GM21423 (cell line): ENCODE measurements at regions not wholly inside any gene's neighbourhood (a gene's known extent, or its start where the extent isn't known, plus 50 kb on each side); places are given as distances from the start of the nearest gene placed in this dataset.
"Not testable (repeated sequence)": the region's sequence is repeated elsewhere in the genome, so short reads cannot be mapped to it uniquely, and the experiment has no call there.

Experiments used
- ATAC-seq: cut with Tn5 transposase; IDR thresholded peaks from one replicate; pipeline ENCODE4 v1.9.1; 2021; ENCODE audit warnings: mild to moderate bottlenecking, moderate library complexity; ENCODE audit not compliant: unreplicated experiment

GRCh38 chr4:106603471-106603870, 234.9 kb upstream of the GIMD1 start:
- ATAC-seq, result no peak

GRCh38 chr4:106602711-106603110, 234.1 kb upstream of the GIMD1 start:
- no peak for ATAC-seq

GRCh38 chr4:106601519-106601918, 232.9 kb upstream of the GIMD1 start:
- ATAC-seq, result no peak

GRCh38 chr4:106595906-106596305, 227.3 kb upstream of the GIMD1 start:
- no peak for ATAC-seq

GRCh38 chr4:106594291-106594952, 225.8 kb upstream of the GIMD1 start:
- no peak for ATAC-seq

- ATAC-seq, result no peak
Observed at GRCh38 chr4:106588891-106589290, 220.3 kb upstream of the GIMD1 start.

- ATAC-seq, result no peak
Observed at GRCh38 chr4:106587558-106587957, 219.0 kb upstream of the GIMD1 start.

GRCh38 chr4:106585915-106586349, 217.4 kb upstream of the GIMD1 start:
- ATAC-seq, result no peak

GRCh38 chr4:106584337-106584989, 215.9 kb upstream of the GIMD1 start:
- ATAC-seq, result no peak

- ATAC-seq, result no peak
Observed at GRCh38 chr4:106583567-106583966, 215.0 kb upstream of the GIMD1 start.

GRCh38 chr4:106583108-106583507, 214.5 kb upstream of the GIMD1 start:
- no peak for ATAC-seq

- ATAC-seq, result no peak
Observed at GRCh38 chr4:106582103-106582502, 213.5 kb upstream of the GIMD1 start.

- no peak for ATAC-seq
Observed at GRCh38 chr4:106579236-106579635, 210.7 kb upstream of the GIMD1 start.

GRCh38 chr4:106569146-106570031, 200.8 kb upstream of the GIMD1 start:
- no peak for ATAC-seq

GRCh38 chr4:106565727-106566126, 197.1 kb upstream of the GIMD1 start:
- ATAC-seq, result no peak

- not testable (repeated sequence) for ATAC-seq
Observed at GRCh38 chr4:106563637-106564036, 195.1 kb upstream of the GIMD1 start.

- no peak for ATAC-seq
Observed at GRCh38 chr4:106551724-106552123, 183.1 kb upstream of the GIMD1 start.

- no peak for ATAC-seq
Observed at GRCh38 chr4:106548446-106549044, 180.0 kb upstream of the GIMD1 start.

- ATAC-seq, result no peak
Observed at GRCh38 chr4:106546370-106546769, 177.8 kb upstream of the GIMD1 start.

- not testable (repeated sequence) for ATAC-seq
Observed at GRCh38 chr4:106542609-106543008, 174.0 kb upstream of the GIMD1 start.

GRCh38 chr4:106541253-106541652, 172.7 kb upstream of the GIMD1 start:
- ATAC-seq, result no peak
